PFSK-1 (cell line): ENCODE measurements at regions not wholly inside any gene's neighbourhood (a gene's known extent, or its start where the extent isn't known, plus 50 kb on each side); places are given as distances from the start of the nearest gene placed in this dataset.

Experiments used
- POLR2AphosphoS5 ChIP-seq: IDR thresholded peaks from 2 replicates; pipeline ENCODE4 v1.6.1; 2012; ENCODE audit warnings: low read depth, mild to moderate bottlenecking, control low read depth, low read length, moderate library complexity
- REST ChIP-seq, 2 experiments: IDR thresholded peaks; 2 replicates each; pipeline versions ENCODE4 v1.6.1 to v1.8.0; 2011 to 2012; ENCODE audit warnings: low read depth in 2 of 2, low read length in 2 of 2, control low read depth in 1 of 2, inconsistent platforms in 1 of 2, mild to moderate bottlenecking in 1 of 2, moderate library complexity in 1 of 2; ENCODE audit not compliant: insufficient read depth in 1 of 2
- TAF1 ChIP-seq: IDR thresholded peaks from 2 replicates; pipeline ENCODE4 v1.6.1; 2012; ENCODE audit warnings: low read length, control low read depth, borderline replicate concordance; ENCODE audit not compliant: insufficient read depth

- no peak for TF ChIP-seq REST (IDR thresholded peaks at IDR 0.05; ENCODE audit: insufficient read depth in 1 of 2, low read depth in 2 of 2, low read length in 2 of 2)
- TF ChIP-seq POLR2AphosphoS5: no peak
- TF ChIP-seq TAF1: no peak
Measured at GRCh38 chr6:137728386-137729349, 138.4 kb upstream of the TNFAIP3 start.
